ENCODE measurements at regions not wholly inside any gene's neighbourhood (a gene's known extent, or its start where the extent isn't known, plus 50 kb on each side); places are given as distances from the start of the nearest gene placed in this dataset.
"Not testable (repeated sequence)": the region's sequence is repeated elsewhere in the genome, so short reads cannot be mapped to it uniquely, and the experiment has no call there.

DNA sequence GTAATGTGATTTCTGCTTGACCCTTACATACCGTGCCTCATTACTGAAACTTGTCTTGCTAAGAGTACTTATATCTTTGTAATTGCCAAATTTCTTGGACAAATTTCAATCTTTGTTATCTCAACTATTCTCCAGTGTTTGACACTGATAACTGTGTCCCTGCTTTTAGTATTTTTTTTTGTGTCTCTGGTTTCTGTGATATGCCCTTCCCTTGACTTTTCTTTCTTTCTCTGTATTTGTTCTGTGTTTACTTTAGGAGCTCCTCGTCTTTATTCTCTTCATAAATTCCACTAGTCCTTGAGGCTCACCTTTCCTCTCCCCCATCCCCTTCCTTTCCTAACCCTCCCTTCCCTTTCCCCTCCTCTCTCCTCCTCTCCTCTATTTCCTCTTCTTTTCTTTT is 123.7 kb upstream of the FBXL17 start:
- ATAC-seq (ENCODE audit: insufficient read depth, low read depth), result no peak
- Histone ChIP-seq H4K20me1 (ENCODE audit: insufficient read depth, low read length) (no peaks in the 10 kb centered on the region), H3K36me3 (ENCODE audit: insufficient read depth, low read length) (no peaks in the 10 kb centered on the region), H3K27me3 (ENCODE audit: insufficient read depth, low read length, poor library complexity) (no peaks in the 10 kb centered on the region), H3K27ac (ENCODE audit: low read length) (no peak overlapping the region), H3K4me3 (ENCODE audit: low read depth in 1 of 2, low read length in 2 of 2) (no peak overlapping the region), H3K4me1 (ENCODE audit: insufficient read depth, low read length) (no peaks in the 10 kb centered on the region), H2AFZ (ENCODE audit: low read depth, low read length) (no peak overlapping the region), H3K79me2 (ENCODE audit: insufficient read depth, low read length) (no peaks in the 10 kb centered on the region), H3K9ac (ENCODE audit: low read depth, low read length) (no peak overlapping the region), H3K4me2 (ENCODE audit: insufficient read depth, low read length) (no peak overlapping the region), H3K9me3 (ENCODE audit: insufficient read depth, low read length, severe bottlenecking) (no peaks in the 10 kb centered on the region)
- no peak for DNase-seq
- TF ChIP-seq, protein P1, sequence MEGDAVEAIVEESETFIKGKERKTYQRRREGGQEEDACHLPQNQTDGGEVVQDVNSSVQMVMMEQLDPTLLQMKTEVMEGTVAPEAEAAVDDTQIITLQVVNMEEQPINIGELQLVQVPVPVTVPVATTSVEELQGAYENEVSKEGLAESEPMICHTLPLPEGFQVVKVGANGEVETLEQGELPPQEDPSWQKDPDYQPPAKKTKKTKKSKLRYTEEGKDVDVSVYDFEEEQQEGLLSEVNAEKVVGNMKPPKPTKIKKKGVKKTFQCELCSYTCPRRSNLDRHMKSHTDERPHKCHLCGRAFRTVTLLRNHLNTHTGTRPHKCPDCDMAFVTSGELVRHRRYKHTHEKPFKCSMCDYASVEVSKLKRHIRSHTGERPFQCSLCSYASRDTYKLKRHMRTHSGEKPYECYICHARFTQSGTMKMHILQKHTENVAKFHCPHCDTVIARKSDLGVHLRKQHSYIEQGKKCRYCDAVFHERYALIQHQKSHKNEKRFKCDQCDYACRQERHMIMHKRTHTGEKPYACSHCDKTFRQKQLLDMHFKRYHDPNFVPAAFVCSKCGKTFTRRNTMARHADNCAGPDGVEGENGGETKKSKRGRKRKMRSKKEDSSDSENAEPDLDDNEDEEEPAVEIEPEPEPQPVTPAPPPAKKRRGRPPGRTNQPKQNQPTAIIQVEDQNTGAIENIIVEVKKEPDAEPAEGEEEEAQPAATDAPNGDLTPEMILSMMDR (IDR thresholded peaks at IDR 0.05; ENCODE audit: borderline replicate concordance, extremely low read depth, low read length, poor library complexity, severe bottlenecking), result no peak
- TF ChIP-seq EZH2 (IDR thresholded peaks at IDR 0.05; ENCODE audit: borderline replicate concordance, low read depth, low read length, severe bottlenecking), result no peak

DNA sequence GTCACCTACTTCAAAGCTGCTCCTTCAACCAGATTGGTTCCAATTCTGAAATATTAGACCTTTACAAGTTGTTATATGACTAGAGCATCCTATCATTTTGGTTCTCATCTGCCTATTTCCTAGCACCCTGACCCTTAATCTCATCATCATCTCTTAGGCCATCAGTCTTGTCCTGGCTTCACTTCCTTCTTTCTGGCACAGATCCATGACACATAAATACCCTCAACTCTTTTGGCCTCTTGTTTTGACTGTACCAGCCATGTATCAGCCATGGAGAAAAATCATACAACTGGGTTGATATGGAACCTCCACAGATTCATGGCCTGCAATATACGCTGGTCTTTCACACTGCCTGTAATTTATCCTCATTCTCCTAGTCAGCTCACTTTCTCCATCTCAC is 123.1 kb upstream of the FBXL17 start:
- Histone ChIP-seq H2AFZ (ENCODE audit: low read depth, low read length) (no peak overlapping the region), H3K4me2 (ENCODE audit: insufficient read depth, low read length) (no peak overlapping the region), H3K9ac (ENCODE audit: low read depth, low read length) (no peak overlapping the region), H3K9me3 (ENCODE audit: insufficient read depth, low read length, severe bottlenecking) (no peaks in the 10 kb centered on the region), H3K27ac (ENCODE audit: low read length) (no peak overlapping the region), H3K79me2 (ENCODE audit: insufficient read depth, low read length) (no peaks in the 10 kb centered on the region), H3K36me3 (ENCODE audit: insufficient read depth, low read length) (no peaks in the 10 kb centered on the region), H3K4me3 (ENCODE audit: low read depth in 1 of 2, low read length in 2 of 2) (no peak overlapping the region), H3K27me3 (ENCODE audit: insufficient read depth, low read length, poor library complexity) (no peaks in the 10 kb centered on the region), H4K20me1 (ENCODE audit: insufficient read depth, low read length) (no peaks in the 10 kb centered on the region), H3K4me1 (ENCODE audit: insufficient read depth, low read length) (no peaks in the 10 kb centered on the region)
- DNase-seq (no peak), ATAC-seq (ENCODE audit: insufficient read depth, low read depth) (no peak)
- TF ChIP-seq, protein P1 (IDR thresholded peaks at IDR 0.05; ENCODE audit: borderline replicate concordance, extremely low read depth, low read length, poor library complexity, severe bottlenecking), result no peak
- no peak for TF ChIP-seq EZH2 (IDR thresholded peaks at IDR 0.05; ENCODE audit: borderline replicate concordance, low read depth, low read length, severe bottlenecking)

DNA sequence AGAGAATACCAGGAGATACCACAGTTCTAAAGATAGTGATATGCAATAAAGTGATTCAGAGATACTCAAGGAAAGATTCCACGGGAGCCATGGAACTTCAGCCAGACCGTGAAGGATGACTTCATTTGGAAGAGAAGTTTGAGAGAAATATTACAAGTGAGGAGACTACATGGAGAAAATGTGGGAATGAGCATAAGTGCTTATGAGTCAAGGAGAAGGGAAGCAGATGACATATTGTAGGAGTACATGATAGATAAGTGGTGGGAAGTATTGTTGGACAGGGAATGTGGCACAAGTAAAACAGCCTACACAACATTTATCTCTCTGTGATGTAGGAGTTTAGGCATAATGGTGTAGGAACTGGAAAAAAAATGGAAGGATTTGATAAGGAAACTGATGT is 122.1 kb upstream of the FBXL17 start:
- TF ChIP-seq, protein P1 (IDR thresholded peaks at IDR 0.05; ENCODE audit: borderline replicate concordance, extremely low read depth, low read length, poor library complexity, severe bottlenecking), result no peak
- no peak for TF ChIP-seq EZH2 (IDR thresholded peaks at IDR 0.05; ENCODE audit: borderline replicate concordance, low read depth, low read length, severe bottlenecking)
- H2AFZ ChIP-seq (ENCODE audit: low read depth, low read length), result no peak overlapping the region
- H3K79me2 ChIP-seq (ENCODE audit: insufficient read depth, low read length), result no peaks in the 10 kb centered on the region
- no peak for DNase-seq
- ATAC-seq (ENCODE audit: insufficient read depth, low read depth), result no peak
- no peaks in the 10 kb centered on the region for H3K27me3 ChIP-seq (ENCODE audit: insufficient read depth, low read length, poor library complexity)
- H3K4me1 ChIP-seq (ENCODE audit: insufficient read depth, low read length), result no peaks in the 10 kb centered on the region
- no peak overlapping the region for H3K4me3 ChIP-seq (ENCODE audit: low read depth in 1 of 2, low read length in 2 of 2)
- no peaks in the 10 kb centered on the region for H3K36me3 ChIP-seq (ENCODE audit: insufficient read depth, low read length)
- H3K4me2 ChIP-seq (ENCODE audit: insufficient read depth, low read length), result no peak overlapping the region
- no peaks in the 10 kb centered on the region for H3K9me3 ChIP-seq (ENCODE audit: insufficient read depth, low read length, severe bottlenecking)
- H4K20me1 ChIP-seq (ENCODE audit: insufficient read depth, low read length), result no peaks in the 10 kb centered on the region
- H3K27ac ChIP-seq (ENCODE audit: low read length), result no peak overlapping the region
- H3K9ac ChIP-seq (ENCODE audit: low read depth, low read length), result no peak overlapping the region

DNA sequence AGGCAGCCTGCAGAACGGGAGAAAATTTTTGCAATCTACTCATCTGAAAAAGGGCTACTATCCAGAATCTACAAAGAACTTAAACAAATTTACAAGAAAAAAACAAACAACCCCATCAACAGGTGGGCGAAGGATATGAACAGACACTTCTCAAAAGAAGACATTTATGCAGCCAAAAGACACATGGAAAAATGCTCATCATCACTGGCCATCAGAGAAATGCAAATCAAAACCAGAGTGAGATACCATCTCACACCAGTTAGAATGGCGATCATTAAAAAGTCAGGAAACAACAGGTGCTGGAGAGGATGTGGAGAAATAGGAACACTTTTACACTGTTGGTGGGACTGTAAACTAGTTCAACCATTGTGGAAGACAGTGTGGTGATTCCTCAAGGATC is 113.7 kb upstream of the FBXL17 start:
- not testable (repeated sequence) for H3K27me3 ChIP-seq (ENCODE audit: insufficient read depth, low read length, poor library complexity); H3K27ac ChIP-seq (ENCODE audit: low read length); H4K20me1 ChIP-seq (ENCODE audit: insufficient read depth, low read length); H3K79me2 ChIP-seq (ENCODE audit: insufficient read depth, low read length); H3K4me2 ChIP-seq (ENCODE audit: insufficient read depth, low read length); H3K9me3 ChIP-seq (ENCODE audit: insufficient read depth, low read length, severe bottlenecking); H3K36me3 ChIP-seq (ENCODE audit: insufficient read depth, low read length); H3K4me1 ChIP-seq (ENCODE audit: insufficient read depth, low read length); H3K4me3 ChIP-seq (ENCODE audit: low read depth in 1 of 2, low read length in 2 of 2); DNase-seq; H2AFZ ChIP-seq (ENCODE audit: low read depth, low read length); H3K9ac ChIP-seq (ENCODE audit: low read depth, low read length); ATAC-seq (ENCODE audit: insufficient read depth, low read depth)
